ENCODE measurements at regions not wholly inside any gene's neighbourhood (a gene's known extent, or its start where the extent isn't known, plus 50 kb on each side); places are given as distances from the start of the nearest gene placed in this dataset.

- TF ChIP-seq, protein P1, sequence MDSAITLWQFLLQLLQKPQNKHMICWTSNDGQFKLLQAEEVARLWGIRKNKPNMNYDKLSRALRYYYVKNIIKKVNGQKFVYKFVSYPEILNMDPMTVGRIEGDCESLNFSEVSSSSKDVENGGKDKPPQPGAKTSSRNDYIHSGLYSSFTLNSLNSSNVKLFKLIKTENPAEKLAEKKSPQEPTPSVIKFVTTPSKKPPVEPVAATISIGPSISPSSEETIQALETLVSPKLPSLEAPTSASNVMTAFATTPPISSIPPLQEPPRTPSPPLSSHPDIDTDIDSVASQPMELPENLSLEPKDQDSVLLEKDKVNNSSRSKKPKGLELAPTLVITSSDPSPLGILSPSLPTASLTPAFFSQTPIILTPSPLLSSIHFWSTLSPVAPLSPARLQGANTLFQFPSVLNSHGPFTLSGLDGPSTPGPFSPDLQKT (IDR thresholded peaks at IDR 0.05; ENCODE audit: borderline replicate concordance, low read depth, low read length): no peak
- TF ChIP-seq ZNF280D (tag by site-specific recombination; IDR thresholded peaks at IDR 0.05) (no peak), CTCF (tag by site-specific recombination; IDR thresholded peaks at IDR 0.05) (no peak), PBX3 (CRISPR knock-in tag; IDR thresholded peaks at IDR 0.05) (no peak), BCL11B (tag by site-specific recombination; IDR thresholded peaks at IDR 0.05; ENCODE audit: low read depth) (no peak), ZNF530 (tag by site-specific recombination; IDR thresholded peaks at IDR 0.05; ENCODE audit: low read depth) (no peak), HOXC10 (CRISPR knock-in tag; IDR thresholded peaks at IDR 0.05) (no peak), ZSCAN30 (tag by site-specific recombination; IDR thresholded peaks at IDR 0.05) (no peak), REST (tag by site-specific recombination; IDR thresholded peaks at IDR 0.05) (no peak), ZNF274 (IDR thresholded peaks at IDR 0.05; ENCODE audit: low read length) (no peak), ZNF274 (tag by site-specific recombination; IDR thresholded peaks at IDR 0.05; ENCODE audit: borderline replicate concordance) (no peak)
- TF ChIP-seq, protein P2, sequence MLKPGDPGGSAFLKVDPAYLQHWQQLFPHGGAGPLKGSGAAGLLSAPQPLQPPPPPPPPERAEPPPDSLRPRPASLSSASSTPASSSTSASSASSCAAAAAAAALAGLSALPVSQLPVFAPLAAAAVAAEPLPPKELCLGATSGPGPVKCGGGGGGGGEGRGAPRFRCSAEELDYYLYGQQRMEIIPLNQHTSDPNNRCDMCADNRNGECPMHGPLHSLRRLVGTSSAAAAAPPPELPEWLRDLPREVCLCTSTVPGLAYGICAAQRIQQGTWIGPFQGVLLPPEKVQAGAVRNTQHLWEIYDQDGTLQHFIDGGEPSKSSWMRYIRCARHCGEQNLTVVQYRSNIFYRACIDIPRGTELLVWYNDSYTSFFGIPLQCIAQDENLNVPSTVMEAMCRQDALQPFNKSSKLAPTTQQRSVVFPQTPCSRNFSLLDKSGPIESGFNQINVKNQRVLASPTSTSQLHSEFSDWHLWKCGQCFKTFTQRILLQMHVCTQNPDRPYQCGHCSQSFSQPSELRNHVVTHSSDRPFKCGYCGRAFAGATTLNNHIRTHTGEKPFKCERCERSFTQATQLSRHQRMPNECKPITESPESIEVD (tag by site-specific recombination; IDR thresholded peaks at IDR 0.05): no peak
Observed at GRCh38 chr21:32185726-32186125, 93.1 kb downstream of the MIS18A start.
